ENCODE measurements at regions not wholly inside any gene's neighbourhood (a gene's known extent, or its start where the extent isn't known, plus 50 kb on each side); places are given as distances from the start of the nearest gene placed in this dataset.

GRCh38 chr16:51755039-51755501 is 604.0 kb upstream of the SALL1 start:
- TF ChIP-seq CTCF (IDR thresholded peaks at IDR 0.05) (no peak), POLR2A (IDR thresholded peaks at IDR 0.05) (no peak), POLR2AphosphoS5 (IDR thresholded peaks at IDR 0.05; ENCODE audit: insufficient read depth in 1 of 2, low read depth in 1 of 2) (no peak)

Measured in vagina (tissue), 2 donors.